HG03460 (cell line): ENCODE measurements at regions not wholly inside any gene's neighbourhood (a gene's known extent, or its start where the extent isn't known, plus 50 kb on each side); places are given as distances from the start of the nearest gene placed in this dataset.
"Not testable (repeated sequence)": the region's sequence is repeated elsewhere in the genome, so short reads cannot be mapped to it uniquely, and the experiment has no call there.

Source experiments
- ATAC-seq: cut with Tn5 transposase; IDR thresholded peaks from one replicate; pipeline ENCODE4 v1.9.1; 2021; ENCODE audit not compliant: unreplicated experiment

DNA sequence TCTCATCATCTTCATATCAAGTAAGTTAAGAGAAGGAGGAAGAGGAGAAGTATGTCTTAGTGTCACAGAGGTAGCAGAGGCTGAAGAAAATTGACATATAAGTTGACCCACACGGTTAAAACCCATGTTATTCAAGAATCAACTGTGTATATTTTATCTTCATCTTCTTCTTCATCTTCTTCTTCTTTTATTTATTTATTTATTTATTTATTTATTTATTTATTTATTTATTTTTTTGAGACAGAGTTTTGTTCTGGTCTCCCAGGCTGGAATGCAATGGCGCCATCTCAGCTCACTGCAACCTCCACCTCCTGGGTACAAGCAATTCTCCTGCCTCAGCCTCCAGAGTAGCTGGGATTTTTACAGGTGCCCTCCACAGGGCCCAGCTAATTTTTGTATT, 1242.3 kb upstream of the RAG2 start:
- not testable (repeated sequence) for ATAC-seq

DNA sequence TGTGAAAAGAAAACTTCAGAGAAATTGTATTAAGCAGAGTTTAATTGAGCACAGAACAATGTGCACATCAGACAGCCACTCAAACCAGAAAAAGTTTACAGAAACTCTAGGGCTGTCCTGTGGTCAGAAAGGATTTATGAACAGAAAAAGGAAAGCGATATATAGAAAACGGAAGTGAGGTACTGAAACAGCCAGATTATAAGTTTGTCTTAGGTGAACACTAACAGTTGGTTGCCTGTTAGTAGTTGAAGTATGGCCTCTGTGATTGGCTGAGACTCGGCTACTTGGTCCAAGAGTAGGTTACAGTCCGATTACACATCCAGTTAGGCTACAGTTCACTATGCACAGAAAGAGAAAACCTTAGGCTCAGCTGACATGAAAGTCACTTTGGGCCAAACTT, 1232.5 kb upstream of the RAG2 start:
- ATAC-seq = no peak

DNA sequence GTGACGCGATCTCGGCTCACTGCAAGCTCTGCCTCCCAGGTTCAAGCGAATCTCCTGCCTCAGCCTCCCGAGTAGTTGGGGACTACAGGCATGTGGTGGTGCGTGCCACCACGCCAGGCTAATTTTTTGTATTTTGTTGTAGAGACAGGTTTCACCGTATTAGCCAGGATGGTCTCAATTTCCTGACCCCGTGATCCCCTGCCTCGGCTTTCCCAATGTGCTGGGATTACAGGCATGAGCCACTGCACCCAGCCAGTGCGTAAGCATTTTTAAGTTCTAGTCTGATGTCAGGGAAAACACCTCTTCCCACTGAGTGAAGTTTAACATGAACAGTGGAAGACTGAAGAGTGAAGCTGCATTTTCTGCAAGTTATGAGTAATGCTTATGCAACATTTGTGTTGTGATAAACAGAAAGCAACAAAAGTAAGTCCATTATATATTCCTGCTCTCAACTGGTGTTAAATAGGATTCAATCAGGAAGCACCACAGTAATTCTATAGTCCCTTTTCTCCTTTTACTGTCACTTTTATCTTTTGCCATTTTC, 1219.8 kb upstream of the RAG2 start:
- no peak for ATAC-seq

DNA sequence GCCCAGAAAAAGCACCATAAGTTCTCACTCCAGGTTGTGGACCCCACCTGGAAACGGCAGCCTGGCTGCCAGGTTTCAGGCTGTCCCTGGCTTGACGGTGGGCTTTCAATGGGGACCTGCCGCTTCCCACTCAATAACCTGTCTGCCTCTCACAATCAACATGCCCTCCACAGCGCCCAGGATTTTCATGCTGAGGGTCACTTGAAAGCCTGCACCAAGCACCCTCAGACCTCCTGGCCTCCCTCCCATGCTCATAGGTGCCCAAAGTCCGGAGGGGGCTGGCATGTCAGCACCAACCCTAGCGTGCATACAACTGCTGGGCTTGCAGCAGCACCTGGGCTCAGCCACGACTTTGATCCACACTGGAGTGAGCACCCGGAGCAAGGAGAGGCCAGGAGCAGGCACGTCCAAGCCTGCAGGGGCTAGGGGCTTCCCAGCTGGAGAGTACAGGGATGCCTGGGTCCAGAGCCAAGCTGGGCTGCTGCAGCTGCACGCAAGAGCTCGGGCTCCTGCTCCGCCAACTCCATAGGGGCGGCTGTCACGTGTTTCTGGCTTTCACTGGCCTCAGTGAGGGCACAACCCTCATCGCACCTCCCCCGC, 1214.3 kb upstream of the RAG2 start:
- no peak for ATAC-seq

DNA sequence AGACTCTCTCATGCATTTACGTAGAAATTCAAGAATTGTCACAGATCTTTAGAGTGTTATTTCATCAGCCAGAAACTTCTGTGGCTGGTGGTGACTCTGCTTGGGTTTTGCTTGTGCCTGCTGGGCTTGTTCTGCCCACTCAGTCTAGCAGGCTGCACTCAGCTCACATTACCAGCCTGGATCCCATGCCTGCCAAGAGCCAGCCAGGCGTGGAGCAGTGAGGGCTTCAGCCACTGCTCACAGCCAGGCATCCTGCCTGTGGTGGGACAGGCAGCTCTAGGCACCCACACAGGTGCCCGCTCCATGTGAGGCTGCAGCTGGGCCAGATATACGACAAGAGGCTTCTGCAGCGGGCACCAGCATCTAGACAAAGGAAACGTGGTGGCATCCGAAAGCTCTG, 1213.3 kb upstream of the RAG2 start:
- no peak for ATAC-seq

DNA sequence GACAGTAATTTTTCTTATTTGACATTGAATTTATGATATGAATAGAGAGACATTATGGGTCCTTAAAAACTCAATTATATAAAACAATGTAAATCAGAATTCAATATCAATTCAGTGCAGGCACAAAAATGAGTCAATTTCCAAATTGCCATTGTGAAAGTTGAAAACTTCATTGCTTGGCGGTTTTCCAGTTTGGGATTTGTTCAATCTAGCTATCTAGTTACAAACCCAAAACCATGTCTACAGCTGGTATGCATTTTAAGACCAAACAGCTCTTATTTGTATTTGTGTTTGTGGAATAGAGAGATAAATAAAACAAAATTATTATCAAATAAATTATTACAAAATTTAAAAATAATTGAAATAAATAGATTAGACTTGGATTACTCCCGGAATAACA, 1206.6 kb upstream of the RAG2 start:
- no peak for ATAC-seq

DNA sequence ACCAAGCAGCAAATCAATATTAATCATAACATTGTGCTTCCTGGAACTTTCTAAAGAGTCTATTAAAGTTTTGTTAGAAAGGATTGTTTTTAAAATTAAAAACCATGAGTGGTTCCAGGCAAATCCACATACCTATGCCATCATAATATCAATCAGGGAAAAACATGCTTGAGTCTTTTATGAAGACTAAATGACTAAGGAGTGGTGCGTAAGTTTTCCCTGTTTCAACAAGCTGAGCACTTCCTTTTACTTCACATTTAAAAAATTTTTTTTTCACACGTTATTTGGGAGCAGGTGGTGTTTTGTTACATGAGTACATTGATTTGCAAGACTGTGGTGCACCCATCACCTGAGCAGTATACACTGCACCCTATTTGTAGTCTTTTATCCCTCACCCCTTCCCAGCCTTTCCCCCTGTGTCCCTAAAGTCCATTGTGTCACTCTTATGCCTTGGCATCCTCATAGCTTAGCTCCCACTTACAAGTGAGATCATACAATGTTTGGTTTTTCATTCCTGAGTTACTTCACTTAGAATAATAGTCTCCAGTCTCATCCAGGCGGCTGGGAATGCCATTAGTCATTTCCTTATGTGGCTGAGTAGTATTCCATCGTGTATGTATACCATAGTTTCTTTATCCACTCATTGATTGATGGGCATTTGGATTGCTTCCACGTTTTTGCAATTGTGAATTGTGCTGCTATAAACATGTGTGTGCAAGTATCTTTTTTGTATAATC, 1190.3 kb upstream of the RAG2 start:
- ATAC-seq = no peak

DNA sequence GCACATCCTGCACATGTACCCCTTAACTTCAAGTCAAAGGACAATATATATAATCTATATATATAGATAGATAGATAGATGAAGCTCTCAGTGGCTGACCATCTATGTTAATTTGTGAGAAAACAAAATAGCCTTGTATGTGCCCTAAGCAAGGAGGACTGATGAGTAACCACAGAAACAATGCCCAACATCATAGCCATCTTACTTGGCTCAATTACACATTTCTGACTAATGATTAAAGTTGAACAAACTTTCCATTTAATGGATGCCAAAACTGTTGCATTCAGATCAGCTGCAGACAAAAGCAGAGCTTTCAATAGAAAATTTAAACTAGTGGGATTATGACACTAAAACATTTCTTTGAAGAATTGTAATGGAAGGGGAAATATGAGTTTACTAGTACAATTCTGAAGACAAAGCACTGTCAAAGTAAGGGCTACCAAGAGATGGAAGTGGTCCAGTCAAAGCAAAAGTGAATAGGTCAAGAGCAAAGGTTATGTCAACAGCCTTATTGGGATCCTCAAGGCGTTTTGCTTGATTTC, 1188.2 kb upstream of the RAG2 start:
- ATAC-seq = no peak

DNA sequence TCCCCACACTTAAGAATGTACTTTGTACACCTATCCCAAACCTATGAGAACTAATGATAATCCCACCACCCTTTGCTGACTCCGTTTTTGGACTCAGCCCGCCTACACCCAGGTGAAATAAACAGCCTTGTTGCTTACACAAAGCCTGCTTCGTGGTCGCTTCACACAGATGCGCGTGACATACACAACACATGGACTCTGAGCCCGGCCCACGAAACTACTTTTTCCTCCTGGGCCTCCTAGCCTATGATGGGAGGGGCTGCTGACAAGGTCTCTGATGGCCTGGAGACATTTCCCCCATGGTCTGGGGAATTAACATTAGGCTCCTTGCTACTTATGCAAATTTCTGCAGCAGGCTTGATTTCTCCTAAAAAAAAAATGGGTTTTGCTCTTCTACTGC, 1176.4 kb upstream of the RAG2 start:
- ATAC-seq = no peak

DNA sequence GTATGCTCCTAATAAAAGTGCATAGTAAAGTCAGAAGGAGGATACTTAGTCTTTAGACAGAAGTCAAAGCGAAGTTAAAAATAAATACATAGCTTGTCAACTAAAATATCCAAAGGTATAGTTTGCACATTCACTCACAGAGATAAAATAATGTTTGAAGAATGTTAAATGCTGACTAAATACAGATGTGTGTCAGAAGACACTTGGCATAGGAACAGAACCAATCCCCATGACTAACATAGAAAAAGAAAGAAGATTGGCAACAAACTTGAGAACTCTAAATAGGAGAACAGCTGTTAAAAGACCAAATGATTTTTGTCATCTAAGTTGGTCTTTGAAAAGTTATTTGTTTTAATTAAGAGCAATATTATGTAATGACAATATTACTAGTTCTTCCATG, 1172.1 kb upstream of the RAG2 start:
- no peak for ATAC-seq

DNA sequence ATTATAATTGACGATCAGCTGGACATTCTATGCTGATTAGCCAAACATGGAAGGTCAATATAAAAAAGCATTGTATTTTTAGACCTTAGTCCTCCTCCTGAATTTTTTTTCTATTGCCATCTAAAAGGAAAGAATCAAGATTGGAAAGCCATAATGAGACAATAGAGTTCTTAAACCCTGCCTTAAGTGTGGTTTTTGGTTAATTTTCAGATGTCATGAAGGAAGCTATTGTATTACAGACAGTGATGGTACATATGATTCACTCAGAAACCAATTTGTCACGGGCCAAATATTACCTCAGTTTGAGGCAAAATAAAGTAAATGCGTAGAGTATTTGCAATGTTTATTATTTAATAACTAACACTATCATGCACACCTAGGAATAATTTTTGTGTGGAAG, 1164.0 kb upstream of the RAG2 start:
- ATAC-seq = no peak

DNA sequence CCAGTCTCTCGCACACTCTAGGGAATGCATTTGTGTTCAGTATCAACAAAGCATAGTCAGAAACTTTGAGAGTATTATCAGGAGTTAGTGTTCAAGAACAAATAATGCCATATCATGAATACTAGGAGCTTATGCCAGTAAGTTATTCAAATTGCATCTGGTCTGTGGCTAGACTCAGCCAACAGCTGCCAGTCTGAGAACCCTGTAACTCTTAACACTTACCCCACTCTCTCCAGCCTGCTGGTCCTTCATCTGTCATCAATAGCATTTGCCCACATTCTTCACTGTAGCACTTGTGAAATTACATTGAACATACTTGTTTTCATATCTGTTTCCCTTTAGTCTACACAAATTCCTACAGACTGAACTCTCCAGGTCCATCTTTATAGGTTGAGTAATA, 1157.5 kb upstream of the RAG2 start:
- ATAC-seq = no peak

DNA sequence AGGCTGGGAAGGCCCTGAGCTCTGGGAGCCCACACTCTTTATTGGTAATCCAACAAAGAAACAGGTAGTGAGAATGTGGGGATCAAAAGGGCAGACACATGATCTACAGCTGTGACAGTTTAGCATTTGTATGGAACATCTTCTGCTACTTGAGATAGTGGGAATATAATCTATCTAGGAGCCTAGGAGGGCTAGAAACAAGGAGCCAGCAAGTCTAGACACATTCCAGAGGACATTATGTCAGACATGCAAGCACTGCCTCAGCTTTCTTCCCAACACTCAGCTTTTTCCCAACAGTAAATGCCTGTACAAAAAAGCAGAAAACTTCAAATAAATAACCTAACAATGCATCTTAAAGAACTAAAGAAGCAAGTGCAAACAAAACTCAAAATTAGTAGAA, 1150.6 kb upstream of the RAG2 start:
- ATAC-seq = no peak

DNA sequence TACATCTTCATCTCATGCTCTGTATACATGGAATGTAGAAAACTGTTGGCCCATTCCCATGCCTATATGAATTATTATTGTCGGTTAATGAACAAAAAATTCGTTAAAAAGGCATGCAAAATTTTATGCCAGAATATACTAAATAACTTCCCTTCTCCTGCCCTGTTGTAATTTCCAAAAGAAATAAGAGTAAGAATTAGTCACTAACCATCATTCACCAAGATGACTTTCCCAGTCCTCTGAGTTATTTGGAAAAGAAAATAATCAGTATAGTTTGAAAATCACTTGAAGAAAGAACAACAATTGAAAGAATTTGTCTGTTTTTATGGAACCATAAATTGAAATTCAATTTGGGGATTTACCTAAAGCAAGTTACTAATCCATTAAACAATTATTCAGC, 1149.1 kb upstream of the RAG2 start:
- no peak for ATAC-seq

DNA sequence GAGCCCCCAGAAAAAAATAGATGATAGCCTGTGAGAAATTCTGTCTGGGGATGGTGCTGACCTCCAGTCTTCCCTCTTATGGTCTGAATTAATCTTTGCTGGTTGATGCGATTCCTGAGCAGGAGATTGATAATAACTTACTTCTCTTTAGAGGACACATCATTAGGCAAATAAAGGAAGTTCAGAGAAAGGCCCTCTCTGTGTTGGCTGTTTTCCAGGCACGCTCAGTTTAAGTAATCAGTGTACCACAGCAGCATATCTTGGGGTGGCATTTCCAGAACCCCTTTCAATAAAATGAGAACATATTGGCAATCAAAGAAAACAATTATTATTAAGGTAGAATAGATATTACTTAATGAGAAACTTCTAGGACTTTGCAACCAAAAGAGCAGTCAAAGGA, 1129.3 kb upstream of the RAG2 start:
- no peak for ATAC-seq

DNA sequence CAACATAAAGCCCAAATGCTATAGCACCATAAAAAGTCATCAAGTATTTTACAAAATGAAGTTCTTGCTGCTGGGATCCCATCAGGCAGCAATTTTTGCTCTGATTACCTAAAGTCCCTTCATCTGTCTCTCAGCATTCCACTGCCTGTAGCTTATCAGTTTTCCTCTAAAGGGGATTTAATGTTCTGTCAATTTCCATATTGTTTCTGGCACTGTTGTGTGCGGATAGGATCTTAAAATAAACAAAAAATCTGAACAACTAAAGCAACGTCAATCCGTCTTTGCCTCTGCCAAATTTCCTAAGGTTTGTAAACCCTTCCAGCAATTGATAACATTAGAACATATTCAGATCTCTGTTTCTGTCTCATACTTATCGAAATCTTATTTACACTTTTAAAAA, 1126.3 kb upstream of the RAG2 start:
- ATAC-seq = no peak

DNA sequence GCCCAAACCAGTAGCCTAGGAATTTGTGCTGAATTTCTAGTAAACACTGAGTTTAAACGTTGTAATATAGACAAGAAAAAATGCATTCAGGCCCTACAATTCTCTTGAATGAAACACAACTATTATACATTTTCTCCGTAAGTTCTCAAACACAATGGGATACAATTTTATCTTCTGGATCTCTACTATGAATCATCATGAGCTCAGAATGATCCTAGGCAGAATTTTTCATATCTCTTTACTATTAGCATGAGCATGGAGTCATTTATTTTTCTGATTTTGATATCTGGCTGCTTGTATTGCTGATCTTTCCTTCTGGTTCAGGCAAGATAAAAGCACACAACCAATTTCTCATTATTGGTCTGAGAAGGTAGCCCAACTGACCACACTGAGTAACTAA, 1123.4 kb upstream of the RAG2 start:
- ATAC-seq = no peak

DNA sequence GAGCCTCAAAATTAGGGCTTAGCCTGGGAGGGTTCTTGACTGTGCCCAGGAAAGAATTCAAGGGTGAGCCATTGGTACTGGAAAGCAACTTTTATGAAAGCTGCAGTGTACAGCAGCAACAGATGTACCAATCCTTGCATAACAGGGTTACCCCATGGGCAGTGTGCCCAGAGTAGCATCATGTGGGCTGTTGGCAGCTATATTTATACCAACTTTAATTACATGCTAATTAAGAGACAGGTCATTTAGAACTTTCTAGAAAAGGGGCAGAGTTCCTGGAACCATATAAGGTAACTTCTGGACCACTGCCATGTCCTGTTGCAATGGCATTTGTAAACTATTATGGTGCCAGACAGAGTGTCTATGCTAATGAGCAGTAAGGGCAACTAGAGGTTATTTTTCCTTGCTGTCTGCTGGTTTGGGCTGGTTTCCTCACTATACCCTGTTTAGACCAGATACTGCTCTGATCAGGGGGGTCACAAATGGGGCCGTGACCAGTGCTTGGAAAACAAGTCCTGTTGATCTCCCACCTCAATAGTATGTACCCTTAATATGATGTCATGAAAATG, 1120.5 kb upstream of the RAG2 start:
- no peak for ATAC-seq

DNA sequence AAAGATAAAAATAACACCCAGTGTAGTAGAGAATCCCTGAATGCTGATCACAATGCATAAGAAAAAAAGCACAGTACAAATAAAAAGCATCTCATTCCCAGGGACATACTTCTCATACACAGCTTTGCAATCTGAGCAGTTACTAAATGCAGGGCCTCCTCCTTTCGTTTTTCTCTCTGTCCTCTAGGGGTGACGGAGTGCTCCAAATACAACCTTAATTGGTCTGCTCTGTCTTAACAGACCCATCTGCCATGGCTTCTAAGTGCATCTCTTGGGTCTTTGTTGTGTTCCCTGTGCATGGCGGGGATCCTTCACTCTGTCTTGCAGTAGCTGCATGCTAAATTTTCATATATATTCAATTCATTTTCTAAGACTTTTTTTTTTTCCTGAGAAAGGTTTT, 1114.2 kb upstream of the RAG2 start:
- no peak for ATAC-seq

DNA sequence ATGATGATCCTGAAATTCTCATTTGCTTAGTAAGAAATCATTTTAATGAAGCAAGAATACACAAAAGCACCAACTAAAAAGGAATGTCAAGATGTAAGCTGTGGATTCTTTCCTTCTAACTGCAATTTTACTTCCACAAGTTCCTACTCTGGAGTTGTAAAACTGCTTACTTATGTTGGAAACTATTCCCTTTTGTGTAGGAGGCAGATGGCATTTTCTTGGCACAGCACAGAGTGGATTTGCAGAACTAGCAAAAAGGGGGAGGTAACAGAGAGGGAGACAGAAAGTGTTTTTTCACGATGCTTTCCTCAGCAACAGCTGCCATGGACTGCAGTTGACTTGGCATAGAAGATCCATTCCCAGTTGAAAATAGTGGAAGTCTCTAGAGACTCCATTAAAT, 1112.0 kb upstream of the RAG2 start:
- ATAC-seq = no peak

DNA sequence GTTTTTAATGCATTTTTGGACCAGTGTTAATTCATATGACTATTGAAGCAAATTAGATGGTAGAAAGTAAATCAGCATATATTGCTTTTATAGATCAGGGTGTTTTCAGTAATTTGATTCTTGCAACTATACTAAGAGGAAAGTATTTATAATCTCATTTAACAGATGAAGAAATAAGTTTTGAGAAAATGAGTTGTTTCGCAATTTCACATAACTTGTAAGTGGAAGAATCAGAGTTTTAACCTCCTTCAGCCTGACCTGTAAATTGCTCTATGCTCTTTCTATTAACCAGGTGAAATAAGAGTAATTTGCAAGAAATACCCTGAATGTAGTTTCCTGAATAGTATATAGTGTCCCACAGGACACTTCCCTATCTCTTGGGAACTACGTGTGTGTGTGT, 1106.8 kb upstream of the RAG2 start:
- ATAC-seq = no peak

DNA sequence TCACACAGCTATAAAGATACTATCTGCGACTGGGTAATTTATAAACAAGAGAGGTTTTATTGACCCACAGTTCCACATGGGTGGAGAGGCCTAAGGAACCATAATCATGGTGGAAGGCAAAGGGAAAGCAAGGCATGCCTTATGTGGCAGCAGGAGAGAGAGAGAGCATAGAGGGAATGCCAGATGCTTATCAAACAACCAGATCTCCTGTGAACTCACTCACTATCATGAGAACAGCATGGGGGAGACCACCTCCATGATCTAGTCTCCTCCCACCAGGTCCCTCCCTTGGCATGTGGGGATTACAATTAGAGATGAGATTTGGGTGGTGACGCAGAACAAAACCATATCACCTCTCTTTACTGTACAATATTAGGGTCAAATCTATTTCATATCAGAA, 1101.6 kb upstream of the RAG2 start:
- ATAC-seq = no peak
